ENCODE measurements at regions not wholly inside any gene's neighbourhood (a gene's known extent, or its start where the extent isn't known, plus 50 kb on each side); places are given as distances from the start of the nearest gene placed in this dataset.

DNA sequence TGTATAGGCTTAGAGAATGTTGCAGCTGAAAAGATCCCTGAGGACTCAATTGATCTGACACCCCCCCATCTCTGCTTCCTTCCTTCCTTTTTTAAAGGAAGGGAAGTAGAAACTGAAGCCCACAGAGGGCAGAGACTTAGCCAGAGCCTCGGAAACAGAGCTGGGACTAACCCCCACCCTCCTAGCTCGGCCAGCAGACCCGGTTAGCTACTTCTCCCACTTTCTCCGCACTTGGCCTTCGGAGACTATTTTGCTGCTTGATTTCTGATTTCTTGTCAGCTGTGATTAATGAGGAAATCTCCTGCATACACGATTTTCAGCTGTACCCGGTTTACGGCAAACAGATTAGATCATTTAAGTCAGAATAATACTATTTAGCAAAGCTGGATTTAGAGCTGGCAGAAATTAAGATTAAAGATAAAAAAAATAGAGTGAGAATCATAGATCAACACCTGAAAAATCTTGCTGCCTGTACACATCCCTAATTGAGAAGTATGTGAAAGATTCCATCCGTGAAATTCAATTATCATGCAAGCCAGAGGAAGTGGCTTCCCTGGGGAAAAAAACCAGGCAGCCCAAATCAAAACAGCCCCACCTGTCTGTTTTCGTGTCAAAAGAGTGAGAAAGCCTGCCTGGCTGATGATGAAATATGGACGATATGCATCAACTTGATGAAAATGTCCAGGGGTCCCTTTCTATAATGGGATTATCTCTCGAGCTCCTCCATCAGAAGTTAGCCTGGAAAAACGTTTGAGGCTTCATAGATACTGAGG is 159.5 kb upstream of the SHB start:
- peak; percentile 18 for DNase-seq (ENCODE audit: low read depth, low spot score)

- peak; percentile 31 for DNase-seq (ENCODE audit: low read depth, low spot score)
These were observed 158.6 kb upstream of the SHB start for GRCh38 chr9:38227656-38228055.

DNA sequence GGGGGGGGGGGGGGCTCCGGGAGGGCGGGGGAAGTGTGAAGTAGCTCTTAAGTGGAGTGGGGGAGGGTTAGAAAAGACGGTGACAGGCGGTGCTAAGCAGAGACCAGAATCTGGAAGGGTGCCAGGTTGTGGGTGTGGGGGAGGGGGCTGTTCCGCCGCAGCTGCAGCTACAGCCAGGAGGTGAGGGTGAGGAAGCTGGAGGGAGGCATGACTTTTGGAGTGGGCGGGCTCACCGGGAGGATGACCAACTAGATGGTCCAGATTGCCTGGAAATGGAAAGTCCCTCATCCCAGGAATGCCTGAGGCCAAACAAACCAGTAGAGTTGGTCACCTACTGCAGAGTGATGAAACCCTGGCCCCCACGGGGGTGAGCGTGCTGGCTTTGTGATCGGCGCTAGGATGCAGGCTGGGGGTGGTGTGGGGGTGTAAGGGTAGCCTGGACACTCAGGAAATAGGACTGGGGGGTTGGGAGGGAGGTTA is 158.1 kb upstream of the SHB start:
- peak; percentile 87 for DNase-seq (ENCODE audit: low read depth, low spot score)

DNA sequence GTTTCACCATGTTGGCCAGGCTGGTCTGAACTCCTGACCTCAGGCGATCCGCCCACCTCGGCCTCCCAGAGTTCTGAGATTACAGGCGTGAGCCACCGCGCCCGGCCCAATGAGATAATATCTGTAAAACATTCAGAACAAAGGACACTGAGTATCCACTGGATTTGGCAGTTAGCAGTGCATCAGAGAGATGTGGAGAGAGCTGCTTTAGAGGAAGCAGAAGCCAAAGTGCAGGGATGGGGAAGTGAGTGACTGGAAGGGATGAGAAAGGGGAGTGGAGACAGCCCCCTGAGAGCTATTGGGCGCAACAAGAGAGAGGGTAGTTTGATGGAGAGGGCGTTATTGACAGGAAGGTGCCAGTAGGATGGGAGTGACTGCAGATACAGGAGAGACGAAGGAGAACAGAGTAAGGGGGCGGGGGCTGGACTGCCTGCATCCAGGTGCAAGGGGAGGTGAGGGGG is 157.5 kb upstream of the SHB start:
- DNase-seq (ENCODE audit: low read depth, low spot score), result peak; percentile 8

DNA sequence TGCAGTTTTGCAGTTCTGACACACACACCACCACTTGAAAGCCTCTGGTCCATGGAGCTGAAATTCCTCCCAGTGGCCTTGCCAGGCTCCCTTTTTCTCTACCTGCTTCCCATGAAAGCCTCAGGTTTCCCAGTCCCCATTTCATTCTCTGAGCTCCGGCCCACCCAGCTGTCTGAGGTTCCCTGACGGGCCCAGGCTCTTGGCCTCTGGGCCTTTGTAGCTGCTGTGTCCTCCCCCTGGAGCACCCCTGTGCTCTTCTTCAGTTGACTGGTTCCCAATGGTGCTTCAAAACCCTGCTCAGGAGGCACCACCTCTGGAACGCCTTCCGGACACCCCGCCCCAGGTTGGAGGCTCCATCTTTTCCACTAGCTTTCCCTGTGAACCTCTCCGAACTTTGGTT is 155.9 kb upstream of the SHB start:
- no peak for DNase-seq (ENCODE audit: low read depth, low spot score)

DNA sequence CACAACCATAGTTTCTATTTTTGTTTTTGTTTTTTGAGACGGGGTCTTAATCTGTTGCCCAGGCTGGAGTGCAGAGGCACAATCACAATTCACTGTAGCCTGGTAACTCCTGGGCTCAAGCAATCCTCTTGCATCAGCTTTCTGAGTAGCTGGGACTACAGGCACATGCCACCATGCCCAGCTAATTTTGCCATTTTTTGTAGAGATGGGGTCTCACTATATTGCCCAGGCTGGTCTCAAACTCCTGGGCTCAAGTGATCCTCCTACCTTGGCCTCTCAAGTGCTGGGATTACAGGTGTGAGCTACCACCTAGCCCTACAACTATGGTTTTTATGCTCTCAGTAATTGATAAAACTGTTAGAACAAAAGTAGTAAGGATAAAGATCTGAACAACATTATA is 147.5 kb upstream of the SHB start:
- no peak for DNase-seq (ENCODE audit: low read depth, low spot score)

DNA sequence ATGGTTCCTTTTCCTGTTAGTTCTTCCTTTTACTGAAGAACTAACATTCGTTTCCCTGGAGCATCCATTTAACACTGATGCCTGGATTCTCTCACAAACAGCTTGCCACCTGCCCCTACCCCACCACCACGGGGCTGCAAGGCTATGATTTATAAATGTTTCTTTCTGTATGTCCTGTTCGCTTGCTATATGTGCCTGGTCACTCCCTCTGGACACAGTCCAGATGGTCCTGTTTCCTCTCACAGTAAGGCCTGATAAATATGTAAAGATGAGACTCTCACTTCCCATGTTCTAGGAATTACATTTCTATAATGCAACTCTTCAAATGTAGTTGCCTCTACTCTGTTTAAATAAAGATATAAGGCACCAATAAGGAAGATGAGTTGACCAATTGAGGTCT is 146.4 kb upstream of the SHB start:
- no peak for DNase-seq (ENCODE audit: low read depth, low spot score)

DNA sequence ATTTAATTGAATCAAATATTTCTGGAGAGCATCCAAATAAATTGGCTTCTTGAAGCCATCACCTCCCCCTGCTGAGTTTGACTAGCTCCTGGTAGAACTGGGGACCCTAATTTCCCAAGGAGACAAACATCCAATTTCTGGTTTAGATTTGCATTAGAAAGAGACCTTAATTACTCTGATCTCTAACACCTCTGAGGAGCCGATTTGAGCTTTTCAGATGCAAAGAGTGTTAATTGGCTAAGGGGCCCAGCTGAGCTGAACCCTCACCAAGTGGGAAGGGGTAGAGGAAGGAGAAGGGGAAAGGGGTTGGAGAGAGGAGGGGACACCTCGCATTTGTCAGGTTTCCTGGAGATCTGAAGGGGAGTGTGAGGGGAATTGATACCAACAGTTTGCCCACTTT is 145.4 kb upstream of the SHB start:
- DNase-seq (ENCODE audit: low read depth, low spot score), result no peak

DNA sequence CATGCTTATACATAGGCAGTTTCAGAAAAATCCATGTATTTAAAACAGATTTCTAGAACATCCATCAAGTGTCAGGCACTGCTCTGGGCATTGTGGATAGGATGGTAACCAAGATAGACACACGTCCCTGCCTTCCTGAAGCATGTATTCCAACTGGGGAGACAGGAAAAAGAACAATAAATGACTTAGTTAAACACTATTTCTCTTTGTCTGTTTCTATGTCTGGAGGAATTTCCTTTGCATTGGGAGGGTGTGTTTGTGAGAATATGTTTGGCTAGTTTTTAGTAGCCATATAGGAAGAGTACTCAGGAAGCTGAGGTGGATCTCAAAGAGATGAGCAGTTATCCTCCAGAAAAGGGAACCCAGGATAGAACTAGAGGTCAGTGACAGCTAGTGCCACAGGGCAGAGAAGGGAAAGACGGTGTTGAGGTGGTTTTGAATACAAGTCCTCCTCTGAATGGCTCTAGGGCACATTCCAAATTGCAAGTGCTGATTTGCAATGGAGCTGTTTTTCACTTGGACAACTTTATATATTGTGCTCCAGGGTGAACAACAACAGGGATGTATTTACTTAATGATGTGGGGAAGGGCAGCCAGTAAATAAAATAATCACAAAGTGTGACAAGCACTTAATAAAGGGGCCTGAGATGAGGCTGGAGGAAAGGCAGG is 144.7 kb upstream of the SHB start:
- no peak for DNase-seq (ENCODE audit: low read depth, low spot score)

GRCh38 chr9:38212016-38212415 is 143.0 kb upstream of the SHB start:
- DNase-seq (ENCODE audit: low read depth, low spot score), result no peak

- DNase-seq (ENCODE audit: low read depth, low spot score), result no peak
These were observed 142.0 kb upstream of the SHB start for GRCh38 chr9:38211002-38211401.

GRCh38 chr9:38208206-38208901 is 139.3 kb upstream of the SHB start:
- no peak for DNase-seq (ENCODE audit: low read depth, low spot score)

DNA sequence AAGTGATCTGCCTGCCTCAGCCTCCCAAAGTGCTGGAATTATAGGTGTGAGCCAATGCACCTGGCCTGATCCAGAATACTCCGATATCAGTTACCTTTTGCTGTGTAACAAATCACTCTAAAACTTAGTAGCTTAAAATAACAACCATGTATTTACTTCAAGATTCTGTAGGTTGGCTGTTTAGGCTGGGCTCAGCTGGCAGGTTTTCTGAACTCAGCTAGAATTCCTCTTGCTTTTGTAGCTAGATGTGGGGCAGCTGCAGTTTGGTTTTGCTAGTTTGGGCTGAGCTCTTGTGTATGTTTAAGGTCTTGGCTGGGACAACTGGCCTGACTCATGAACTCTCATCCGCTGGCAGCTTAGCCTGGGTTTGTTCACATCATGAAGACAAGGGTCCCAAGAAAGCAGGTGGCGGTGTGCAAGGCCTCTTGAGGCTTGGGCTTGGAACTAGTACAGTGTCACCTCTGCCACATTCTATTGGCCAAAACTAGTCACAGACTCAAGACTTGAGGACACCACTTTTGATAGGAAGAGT is 138.3 kb upstream of the SHB start:
- DNase-seq (ENCODE audit: low read depth, low spot score), result no peak

DNA sequence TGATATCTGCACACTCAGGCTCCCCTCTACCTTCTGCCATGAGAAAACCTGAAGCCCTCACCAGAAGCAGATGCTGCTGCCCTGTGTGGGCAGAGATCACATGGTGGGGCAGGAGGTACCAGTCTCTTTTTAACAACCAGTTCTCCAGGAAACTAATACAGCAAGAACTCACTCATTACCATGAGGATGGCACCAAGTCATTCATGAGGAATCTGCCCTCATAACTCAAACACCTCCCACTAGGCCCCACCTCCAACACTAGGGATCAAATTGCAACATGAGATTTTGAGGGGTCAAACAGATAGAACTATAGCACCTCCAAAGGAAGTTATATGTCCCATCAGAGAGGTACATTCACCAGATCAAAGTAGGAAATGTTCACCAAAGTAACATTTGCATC is 136.3 kb upstream of the SHB start:
- DNase-seq (ENCODE audit: low read depth, low spot score), result no peak

- DNase-seq (ENCODE audit: low read depth, low spot score), result no peak
These were observed 133.4 kb upstream of the SHB start for GRCh38 chr9:38202336-38202938.

GRCh38 chr9:38201844-38202243 is 132.8 kb upstream of the SHB start:
- DNase-seq (ENCODE audit: low read depth, low spot score), result no peak

GRCh38 chr9:38200431-38200830 is 131.4 kb upstream of the SHB start:
- DNase-seq (ENCODE audit: low read depth, low spot score), result peak; percentile 6

GRCh38 chr9:38198140-38198539 is 129.1 kb upstream of the SHB start:
- DNase-seq (ENCODE audit: low read depth, low spot score), result no peak

GRCh38 chr9:38196714-38197113 is 127.7 kb upstream of the SHB start:
- DNase-seq (ENCODE audit: low read depth, low spot score), result no peak

GRCh38 chr9:38195737-38196161 is 126.7 kb upstream of the SHB start:
- no peak for DNase-seq (ENCODE audit: low read depth, low spot score)

DNA sequence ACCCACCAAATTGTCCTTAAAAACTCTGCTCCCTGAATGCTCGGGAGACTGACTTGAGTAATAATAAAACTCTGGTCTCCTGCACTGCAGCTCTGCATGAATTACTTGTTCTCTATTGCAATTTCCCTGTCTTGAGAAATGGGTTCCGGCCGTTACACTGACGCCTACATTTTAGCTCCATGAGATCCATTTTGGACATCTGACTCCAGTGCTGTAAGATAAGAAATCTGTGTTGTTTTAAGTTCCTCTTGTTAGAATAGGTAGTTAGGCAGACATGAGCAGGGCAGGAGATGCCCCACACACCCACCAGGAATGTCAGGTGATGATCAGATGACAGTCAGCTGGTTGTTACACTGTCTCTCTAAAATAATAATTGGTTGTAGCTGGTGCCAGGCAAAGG is 125.8 kb upstream of the SHB start:
- no peak for DNase-seq (ENCODE audit: low read depth, low spot score)

- DNase-seq (ENCODE audit: low read depth, low spot score), result no peak
These were observed 123.8 kb upstream of the SHB start for GRCh38 chr9:38192731-38193265.
